GM19043 (cell line): ENCODE measurements at regions not wholly inside any gene's neighbourhood (a gene's known extent, or its start where the extent isn't known, plus 50 kb on each side); places are given as distances from the start of the nearest gene placed in this dataset.
"Not testable (repeated sequence)": the region's sequence is repeated elsewhere in the genome, so short reads cannot be mapped to it uniquely, and the experiment has no call there.

ENCODE experiments used
- ATAC-seq: cut with Tn5 transposase; IDR thresholded peaks from one replicate; pipeline ENCODE4 v1.9.1; 2021; ENCODE audit warnings: low read depth; ENCODE audit not compliant: unreplicated experiment

DNA sequence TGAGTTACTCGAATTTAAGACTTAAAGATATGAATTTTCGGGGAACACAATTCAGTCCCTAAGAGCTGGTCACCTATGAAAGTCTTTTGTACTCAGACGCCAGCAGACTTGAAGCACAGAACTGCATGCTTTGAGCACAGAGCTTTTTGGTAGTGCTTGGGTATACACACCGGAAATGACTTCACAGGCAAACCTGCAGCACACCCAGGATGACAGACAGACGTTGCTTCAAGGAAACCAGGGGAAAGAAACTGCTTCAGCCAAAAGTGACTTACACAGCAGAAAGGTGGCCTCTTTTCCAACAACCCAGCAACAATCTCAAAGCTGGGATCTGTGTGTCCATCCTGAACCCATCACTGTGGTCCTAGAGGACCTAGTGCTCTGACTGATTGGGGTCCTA, 975.1 kb downstream of the AACS start:
- no peak for ATAC-seq

DNA sequence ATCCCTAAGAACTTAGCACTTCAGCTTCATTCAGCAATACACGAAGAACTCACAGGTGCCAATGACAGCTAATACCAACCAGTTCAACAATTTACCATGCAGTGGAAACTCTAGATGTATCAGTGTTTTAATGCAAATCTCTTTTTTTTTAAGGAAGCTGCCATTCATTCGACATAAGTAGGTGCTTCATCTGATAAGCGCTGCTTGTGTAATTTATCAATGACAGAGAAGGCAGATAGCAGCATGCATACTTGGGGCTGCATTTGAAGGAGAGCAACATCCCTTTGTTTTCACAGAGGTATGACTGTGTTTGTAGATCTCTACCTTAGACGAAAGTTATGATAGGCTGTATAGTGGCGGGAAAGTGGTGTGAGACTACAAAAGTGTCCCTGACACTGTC, 977.1 kb downstream of the AACS start:
- ATAC-seq: no peak

DNA sequence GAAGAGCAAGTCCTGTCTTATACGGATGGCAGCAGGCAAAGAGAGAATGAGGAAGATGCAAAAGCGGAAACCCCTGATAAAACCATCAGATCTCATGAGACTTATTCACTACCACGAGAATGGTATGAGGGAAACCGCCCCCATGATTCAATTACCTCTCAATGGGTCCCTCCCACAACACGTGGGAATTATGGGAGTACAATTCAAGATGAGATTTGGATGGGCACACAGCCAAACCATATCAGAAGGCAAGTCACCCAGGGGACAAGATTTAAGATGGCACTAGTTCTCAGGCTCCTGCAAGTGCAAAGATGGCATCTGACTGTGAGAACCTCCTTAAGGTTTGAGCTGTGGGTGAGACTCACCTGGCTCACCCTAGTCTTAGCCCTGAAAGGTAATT, 984.3 kb downstream of the AACS start:
- ATAC-seq: not testable (repeated sequence)

DNA sequence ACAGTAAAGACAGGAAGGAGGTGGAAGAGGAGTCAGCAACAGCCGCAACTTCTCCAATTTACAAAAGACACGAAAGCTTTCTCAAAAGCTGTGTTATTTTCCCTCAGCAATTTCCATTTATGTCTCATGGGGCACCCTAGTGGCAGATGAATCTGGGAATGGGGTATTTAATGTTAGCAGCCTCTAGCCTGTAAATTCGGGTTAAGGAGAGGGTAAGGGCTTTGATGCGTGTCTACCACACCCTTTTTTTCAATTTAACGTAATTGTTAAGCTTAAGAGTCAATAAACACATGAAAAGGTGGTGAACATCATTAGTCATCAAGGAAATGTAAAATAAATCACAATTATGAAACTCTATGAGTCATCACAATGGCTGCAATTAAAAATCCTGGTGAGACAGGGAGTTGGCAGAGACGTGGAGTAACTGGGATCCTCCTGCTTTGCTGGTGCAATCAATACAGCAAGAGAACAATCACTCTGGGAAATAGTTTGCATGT, 986.4 kb downstream of the AACS start:
- no peak for ATAC-seq

DNA sequence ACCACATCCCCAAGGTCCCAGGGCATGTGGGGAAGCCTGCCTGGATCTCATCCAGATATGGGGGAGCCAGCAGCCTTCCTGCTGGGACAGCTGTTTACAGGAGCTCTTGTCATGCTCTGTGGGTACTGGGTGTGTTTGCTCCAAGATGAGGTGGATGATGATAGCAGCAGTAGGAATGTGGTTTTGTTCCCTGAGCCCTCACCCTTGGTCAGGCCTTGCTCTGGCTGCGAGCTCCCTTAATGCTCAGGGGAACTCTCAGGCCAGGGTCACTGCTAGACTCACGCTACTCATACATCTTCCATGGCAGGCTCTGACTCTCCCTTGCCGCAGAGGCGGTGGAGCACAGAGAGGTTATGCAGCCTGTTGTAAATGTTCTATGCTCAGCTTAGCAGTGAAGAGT, 990.3 kb downstream of the AACS start:
- ATAC-seq: no peak

DNA sequence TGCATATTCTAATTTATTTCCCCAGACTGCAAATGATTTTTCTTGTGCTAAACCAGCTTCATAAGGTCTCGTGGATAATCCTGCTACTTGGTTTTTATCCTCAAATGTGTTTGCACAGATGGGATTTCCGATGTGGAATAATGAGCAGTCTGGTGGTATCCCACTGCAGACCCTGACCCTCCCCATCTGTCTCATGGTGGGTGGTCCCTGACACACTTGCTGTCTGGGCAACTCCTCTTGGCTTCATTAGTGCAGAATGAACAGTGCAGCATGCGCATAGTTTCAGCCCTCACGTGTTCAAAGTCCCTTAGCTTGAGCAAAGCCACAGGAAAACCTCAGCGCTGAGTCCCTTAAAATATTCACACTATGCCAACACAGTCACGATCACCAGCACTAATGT, 996.5 kb downstream of the AACS start:
- ATAC-seq: no peak

DNA sequence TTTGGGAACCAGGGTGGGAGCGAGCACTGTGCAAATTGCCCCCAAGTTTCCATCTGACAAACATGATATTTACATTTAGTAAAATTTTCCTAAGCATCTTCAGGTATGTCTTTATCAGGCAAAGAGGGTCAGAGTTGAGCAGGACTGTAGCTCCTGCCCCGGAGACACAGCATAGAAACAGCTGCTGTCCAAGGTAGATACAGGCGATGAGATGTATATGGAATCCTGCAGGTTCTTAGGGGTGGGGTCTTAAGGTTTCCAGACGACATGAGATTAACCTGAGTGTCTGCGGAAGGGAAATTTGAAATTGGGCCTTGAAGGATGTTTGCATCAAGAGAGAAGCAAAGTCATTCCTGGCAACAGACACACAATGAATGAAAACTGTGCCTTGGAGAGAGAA, 998.8 kb downstream of the AACS start:
- no peak for ATAC-seq

DNA sequence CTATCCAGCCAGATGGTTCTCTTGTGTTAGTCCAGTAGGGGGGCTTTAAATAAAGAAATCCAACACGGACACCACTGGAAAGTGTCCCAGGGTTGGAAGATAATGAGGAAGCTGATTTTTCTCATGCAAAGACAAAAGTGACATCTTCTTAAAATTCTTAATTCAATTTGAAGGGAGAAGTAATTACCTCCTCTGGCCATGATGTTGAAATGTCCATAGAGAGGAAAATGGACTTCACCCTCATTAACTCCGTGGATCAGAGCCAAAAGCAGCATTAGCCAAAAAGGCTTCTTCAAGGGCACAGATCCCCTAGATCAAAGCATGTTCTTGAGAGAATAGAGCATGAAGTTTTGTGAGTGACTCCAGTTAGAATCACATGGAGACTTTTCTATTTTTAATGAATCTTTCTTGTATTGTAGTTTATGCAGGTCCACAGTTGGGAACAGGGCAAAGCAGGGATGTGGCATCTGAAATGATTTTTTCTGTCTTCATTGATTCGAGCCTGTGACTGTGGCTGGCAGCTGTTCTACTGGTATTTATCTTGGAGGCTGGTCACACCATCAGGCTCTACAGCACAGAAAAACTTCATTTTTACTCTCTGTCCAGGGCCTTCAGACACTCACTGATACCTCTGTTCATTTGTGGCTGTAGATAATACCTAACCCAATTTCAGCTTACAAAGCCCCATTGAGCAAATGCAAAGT, 1002.5 kb downstream of the AACS start:
- ATAC-seq: no peak

DNA sequence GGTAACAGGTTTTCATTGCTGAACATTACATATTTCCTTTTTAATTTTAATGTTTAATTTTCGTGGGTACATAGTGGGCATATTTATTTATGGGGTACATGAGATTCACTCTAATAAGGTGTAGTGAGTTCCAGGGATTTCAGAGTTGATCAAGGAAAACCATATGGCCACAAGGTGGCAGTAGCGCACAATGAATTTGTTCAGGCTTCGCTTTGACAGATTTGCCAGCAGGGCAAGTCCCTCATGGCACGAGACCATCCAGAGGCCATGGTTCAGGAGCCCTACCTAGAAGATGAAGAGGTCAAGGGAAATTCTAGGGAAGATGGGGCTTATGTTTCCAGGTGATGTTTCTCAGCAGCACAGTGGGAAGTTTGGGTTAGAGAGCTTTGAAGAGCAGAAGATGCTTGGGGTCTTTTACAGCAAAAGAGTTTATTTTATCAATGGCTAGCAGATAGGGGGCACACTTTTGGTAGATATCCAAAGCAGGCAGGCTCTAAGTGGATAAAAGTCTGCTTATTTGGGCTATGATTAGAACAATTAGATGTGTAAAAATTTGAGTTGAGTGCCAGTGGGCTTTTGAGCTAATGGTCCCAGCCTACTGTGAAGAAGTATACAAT, 1004.4 kb downstream of the AACS start:
- peak; percentile 55 for ATAC-seq

DNA sequence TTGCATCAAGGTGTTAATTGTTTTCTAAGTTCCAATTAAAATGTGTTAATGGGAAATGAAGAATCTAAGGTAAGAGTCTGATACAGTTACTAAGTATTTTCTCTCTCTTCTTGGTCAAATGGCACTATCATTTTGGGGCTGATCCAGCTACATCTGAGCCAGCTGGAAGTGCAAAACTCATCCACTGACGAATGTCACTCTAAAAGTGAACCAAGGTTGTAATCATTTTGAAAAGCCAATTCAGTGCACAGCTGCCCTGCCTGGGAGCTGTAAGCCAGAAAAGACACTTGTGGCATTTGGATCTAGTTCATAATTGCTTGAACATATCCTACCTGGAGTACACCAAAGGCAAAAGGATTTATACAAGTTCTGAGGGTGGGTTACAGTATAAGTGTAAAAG, 1011.3 kb downstream of the AACS start:
- no peak for ATAC-seq

DNA sequence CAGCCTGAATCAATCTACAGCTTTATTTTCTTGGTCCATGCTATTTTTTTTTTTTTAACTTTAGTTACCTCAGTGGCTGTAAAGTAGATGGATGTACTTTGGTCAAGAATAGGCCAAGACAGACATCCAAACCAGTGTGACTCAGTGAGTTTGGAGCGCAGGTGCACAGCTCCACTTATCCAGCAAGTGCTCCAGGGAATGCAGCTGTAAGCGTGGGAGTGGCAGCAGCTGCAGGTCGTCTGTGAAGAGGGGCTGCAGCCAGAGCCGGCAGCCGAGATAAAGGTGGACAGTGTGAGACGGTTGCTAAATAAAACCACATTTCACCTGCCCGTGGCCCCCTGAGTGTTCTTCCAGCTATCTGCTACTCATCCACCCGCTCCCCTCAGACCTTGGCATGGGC, 1018.7 kb downstream of the AACS start:
- ATAC-seq: no peak

DNA sequence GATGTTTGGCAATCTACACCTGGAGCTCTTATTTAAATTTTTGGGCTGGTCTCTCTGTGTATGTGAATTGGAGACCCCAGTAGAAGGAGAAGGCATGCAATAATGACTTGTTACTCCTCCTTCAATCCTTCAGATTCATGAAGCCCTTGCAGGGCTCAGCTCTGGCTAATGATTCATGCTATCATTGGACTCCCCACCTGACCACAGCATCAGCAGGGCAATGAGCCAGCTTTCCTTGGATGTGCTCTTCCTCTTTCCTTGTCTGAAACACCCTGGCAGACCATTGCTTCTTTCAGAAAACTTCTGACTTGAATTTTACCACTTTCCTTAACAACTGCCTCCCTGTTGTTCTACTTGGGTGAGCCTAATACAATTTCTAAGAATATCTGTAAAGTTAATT, 1019.2 kb downstream of the AACS start:
- ATAC-seq: no peak

DNA sequence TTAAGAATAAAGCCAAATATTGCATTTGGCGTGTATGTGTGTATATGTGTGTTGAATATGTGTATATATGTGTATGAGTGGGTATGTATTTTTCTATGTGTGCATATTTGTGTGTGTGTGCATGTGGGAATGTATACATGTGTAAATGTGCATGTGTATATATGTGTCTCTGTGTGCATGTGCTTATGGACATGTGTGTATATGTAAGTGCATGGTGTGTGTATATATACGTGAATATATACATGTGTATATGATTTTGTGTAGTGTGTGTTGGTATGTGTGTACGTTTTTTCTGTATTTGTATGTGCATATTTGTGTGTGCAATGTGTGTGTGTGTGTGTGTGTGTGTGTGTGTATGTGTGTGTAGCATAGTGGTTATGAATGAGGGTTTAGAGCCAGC, 1021.0 kb downstream of the AACS start:
- ATAC-seq: no peak

DNA sequence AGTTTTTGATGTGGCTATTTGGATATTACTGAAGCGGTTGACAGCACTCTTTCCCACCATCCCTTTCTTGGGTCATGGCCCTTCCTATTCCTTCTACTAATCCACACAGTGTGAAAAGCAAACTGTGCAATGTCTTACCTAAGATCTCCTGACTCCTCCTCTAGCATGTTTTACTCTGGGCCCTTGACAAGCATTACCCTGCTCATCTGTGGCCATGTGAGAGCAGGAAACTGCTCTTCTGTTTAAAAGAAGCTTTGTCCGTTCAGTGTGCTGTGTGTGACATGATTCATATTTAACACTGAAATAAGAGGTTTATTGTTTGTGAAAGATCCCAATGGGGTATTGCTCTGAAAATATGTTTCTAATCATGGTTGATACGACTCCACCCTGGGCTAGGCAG, 1022.5 kb downstream of the AACS start:
- ATAC-seq: no peak

DNA sequence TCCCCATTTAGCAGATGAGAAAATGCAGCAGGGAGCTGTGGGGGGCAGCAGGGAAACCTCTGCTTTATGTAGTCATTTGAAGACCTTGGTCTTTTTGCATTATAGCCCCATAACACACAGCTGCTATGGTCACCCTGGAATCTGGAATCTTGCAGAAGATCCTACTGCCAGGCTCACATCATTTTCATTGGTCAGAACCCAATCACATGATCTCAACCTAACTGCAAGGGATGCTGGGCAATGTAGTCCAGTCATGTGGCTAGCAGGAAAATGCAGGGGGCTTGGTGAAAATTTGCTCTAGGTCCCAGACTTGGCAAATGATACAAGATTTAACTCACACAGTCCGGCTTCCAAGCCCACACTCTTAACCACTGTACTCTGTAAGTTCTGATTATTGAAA, 1028.7 kb downstream of the AACS start:
- ATAC-seq: no peak

DNA sequence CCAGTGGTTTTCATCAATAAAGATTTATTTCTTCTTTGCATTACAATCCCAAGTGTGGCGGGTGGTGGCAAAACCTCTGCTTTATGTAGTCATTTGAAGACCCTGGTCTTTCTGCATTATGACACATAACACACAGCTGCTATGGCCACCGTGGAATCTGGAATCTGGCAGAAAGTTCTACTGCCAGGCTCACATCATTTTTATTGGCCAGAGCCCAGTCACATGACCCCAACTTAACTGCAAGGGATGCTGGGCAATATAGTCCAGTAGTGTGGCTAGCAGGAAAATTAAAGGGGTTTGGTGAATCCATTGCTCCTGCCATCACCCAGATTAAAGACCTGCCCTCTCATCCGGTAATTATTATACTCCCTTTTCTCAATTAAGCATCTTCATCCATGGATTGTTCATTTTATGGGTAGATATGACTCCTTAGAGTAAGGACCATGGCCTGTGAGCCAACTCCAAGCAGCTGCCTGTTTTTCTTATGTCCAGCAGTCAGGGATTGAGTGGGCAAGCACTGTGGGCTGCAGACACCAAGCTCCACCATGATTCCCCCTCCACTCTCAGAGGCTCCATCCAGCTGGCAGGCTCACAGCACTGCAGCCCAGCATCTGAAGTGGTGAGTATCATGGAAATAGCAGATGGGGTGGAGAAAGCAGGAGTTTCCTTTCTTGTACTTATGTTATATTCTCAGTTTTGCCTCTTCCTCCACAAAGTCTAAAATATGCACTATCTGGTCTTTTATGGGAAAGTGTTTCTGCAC, 1030.7 kb downstream of the AACS start:
- no peak for ATAC-seq

DNA sequence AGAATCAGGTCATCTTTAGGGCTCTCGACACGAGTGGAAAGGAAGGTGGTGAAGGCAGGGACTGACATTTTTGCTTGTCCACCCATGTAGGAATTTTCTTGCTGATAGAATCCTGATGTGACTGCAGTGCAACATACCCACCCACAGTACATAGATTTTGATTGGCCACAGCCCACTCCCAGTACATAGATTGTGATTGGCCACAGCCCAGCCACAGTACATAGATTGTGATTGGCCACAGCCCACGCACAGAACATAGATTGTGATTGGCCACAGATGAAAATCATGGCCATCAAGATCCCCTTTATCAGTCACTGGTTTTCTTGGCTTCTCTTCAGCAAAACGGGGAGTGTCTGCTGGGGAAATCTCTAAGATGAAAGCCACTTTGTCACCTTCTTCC, 1041.5 kb downstream of the AACS start:
- no peak for ATAC-seq

DNA sequence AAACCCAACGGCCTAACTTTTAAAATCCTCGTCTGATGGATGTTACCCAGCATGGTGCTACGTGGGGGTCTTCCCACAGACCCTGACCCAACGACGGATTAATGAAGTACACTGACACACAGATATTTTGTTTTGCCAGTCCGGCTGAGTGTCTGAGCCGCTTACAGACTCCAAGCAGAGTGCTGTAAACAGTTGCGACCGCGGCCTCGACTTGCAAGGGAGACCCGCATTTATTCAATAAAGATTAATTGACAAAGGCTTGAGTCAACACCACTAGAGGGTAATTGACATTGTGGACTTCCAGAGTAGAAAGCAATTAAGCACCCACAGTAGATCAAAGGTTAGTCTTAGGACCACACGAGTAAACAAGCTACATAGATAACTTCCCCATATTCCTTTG, 1042.4 kb downstream of the AACS start:
- ATAC-seq: no peak

DNA sequence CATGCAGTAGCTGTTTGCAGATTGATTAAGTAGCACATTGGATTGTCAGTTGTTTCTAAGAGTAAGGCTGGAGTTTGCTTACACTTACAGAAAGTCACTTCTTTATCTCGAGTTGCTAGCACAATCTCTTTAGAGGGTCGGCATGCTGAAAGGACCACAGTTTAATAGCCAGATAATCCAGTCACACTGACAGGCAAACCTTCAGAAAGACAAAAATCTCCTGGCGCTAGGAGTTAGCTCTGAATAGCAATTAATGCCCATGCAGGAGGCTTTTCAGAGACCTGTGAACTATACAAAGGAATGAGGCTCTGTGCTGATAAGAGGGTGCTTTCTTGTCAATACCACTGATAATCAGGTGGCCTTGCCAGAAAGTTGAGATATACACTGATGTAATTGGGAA, 1043.0 kb downstream of the AACS start:
- ATAC-seq: no peak

DNA sequence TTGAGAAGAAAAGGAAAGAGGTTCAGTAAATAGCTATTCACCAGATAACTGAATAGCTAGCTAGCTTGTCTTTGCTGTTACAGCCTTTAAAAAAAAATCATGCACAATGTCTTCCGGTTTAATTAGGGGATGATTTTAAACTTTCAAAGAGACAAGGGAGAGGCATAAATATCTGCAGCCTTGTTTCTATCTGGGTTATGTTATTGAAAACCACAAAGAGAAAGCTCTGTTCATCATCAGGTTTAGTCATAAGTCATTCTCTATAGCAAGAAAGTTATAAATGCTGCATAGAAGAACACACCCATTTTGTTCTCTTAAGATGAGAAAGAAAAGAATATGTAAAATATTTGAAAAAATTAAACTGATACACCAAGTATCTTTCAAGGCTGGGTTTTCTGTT, 1046.9 kb downstream of the AACS start:
- ATAC-seq: no peak

DNA sequence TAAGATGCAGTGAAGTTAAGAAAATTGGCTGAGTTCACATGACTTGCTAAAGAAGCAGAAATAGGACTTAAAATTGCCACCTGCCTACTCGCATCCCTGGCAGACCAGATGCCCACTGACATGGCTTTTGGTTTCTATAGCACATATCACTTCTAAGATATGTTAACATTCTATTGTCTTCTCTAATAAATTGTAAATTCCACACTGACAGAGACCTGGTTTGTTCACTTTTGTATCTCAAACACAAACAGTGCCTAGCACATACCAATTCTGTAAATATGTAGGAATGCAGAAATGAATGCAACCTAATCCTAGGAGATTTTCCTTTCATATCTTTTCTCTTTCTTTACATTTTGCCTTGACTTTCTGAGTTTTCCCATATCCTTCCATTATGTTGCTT, 1047.6 kb downstream of the AACS start:
- ATAC-seq: no peak

DNA sequence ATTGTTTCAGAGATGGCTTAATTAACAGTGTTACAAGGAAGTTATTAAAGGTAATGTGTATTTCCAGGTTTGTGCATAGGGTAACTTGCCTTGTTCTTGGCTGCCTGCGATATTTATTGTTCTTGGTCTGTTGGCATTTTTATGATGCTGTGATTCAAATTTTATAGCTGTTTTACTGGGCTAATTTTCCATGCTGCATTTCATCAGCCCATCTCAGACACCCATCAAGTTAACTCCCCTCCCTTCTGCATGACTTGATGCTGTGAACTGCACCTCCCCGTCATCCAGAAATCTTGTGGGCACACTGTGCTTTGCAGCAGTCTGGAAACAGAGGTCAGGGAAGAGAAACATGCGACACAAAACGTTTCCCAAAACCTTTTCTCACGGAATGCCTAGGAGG, 1049.2 kb downstream of the AACS start:
- ATAC-seq: no peak
